Transverse colon (tissue), 3 donors: ENCODE measurements at regions not wholly inside any gene's neighbourhood (a gene's known extent, or its start where the extent isn't known, plus 50 kb on each side); places are given as distances from the start of the nearest gene placed in this dataset.
"Not testable (repeated sequence)": the region's sequence is repeated elsewhere in the genome, so short reads cannot be mapped to it uniquely, and the experiment has no call there.

Experiments used
- CTCF ChIP-seq, 5 experiments: fragments of 200-600 bp in 3 of 5; fragments of 450-650 bp in 2 of 5; sonication (generic) in 3 of 5; IDR thresholded peaks; 1 replicate in 2 of 5; 2 replicates in 3 of 5; pipeline ENCODE4 v1.5.1; 2016 to 2017; ENCODE audit warnings: antibody characterized with exemption in 5 of 5, inconsistent platforms in 3 of 5, mild to moderate bottlenecking in 2 of 5, moderate library complexity in 1 of 5
- EP300 ChIP-seq: sonication (generic); formaldehyde crosslinking; IDR thresholded peaks from one replicate; pipeline ENCODE4 v1.6.1; 2017; ENCODE audit warnings: antibody characterized with exemption, low read depth

- TF ChIP-seq EP300; CTCF (IDR thresholded peaks at IDR 0.05): not testable (repeated sequence)
These were observed 524.7 kb downstream of the GOLGA6L6 start for GRCh38 chr15:20016941-20017340.
